Activated T-cell treated with anti-CD3 and anti-CD28 coated beads, Interleukin-2, amount 50 U/mL, for 24 hours (primary cell): ENCODE measurements at regions not wholly inside any gene's neighbourhood (a gene's known extent, or its start where the extent isn't known, plus 50 kb on each side); places are given as distances from the start of the nearest gene placed in this dataset.
"Not testable (repeated sequence)": the region's sequence is repeated elsewhere in the genome, so short reads cannot be mapped to it uniquely, and the experiment has no call there.

Experiments
- DNase-seq: peaks from one replicate; pipeline ENCODE4 v3.0.0-alpha.2; 2020
- H3K27ac Mint-ChIP-seq: 2 replicates; pipeline ENCODE4 v1.8.0; 2020; ENCODE audit warnings: mild to moderate bottlenecking, mixed read lengths
- H3K27me3 Mint-ChIP-seq: 2 replicates; pipeline ENCODE4 v1.8.0; 2020; ENCODE audit warnings: mixed read lengths
- H3K36me3 Mint-ChIP-seq: 2 replicates; pipeline ENCODE4 v1.8.0; 2020; ENCODE audit warnings: low read depth, mixed read lengths
- H3K4me1 Mint-ChIP-seq: 2 replicates; pipeline ENCODE4 v1.8.0; 2020; ENCODE audit warnings: low read depth, mixed read lengths
- H3K4me3 Mint-ChIP-seq: 2 replicates; pipeline ENCODE4 v1.8.0; 2020; ENCODE audit warnings: mild to moderate bottlenecking, moderate library complexity, mixed read lengths
- H3K9me3 Mint-ChIP-seq: 2 replicates; pipeline ENCODE4 v1.8.0; 2020; ENCODE audit warnings: mixed read lengths

DNA sequence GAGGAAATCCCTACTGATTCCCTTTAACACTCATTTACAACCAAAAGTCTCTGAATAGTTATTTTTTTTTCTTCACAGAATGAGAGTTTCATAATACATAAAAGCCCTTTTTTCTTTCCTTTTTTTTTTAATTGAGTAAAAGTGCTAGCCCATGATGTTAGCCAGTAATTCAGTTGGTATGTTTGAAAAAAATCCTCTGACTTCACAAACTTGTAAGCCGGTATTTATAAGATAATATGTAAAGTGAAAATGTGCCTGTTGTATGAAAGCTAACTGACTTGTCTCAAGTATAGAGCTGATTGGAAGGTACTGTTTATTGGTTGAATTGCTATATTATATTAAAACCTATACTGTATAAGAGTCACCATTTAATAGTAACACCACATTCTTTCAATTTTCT, 70.2 kb upstream of the NEIL3 start:
- no peak overlapping the region for H3K27ac Mint-ChIP-seq
- no peaks in the 10 kb centered on the region for H3K36me3 Mint-ChIP-seq
- no peaks in the 10 kb centered on the region for H3K4me1 Mint-ChIP-seq
- H3K27me3 Mint-ChIP-seq, result no peaks in the 10 kb centered on the region
- no peak overlapping the region for H3K4me3 Mint-ChIP-seq
- DNase-seq, result no peak
- no peaks in the 10 kb centered on the region for H3K9me3 Mint-ChIP-seq

DNA sequence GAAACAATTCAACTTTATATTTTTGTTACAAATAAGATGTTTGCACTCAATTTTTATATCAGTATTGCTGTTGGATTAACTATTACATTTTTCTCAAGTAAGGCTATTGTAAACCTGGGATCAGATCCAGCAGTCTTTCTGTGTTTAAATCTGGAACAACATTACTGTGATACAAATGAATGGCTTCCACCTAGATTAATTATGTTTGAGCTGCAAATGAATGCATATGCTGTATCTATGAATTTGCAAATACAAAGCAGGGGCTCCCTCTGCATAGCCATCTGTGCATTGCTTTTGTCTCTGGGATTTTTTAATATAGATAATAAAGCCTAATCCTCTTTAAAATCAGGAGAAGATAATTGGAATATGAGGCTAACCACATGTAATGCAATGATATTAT, 69.8 kb upstream of the NEIL3 start:
- no peak for DNase-seq
- no peaks in the 10 kb centered on the region for H3K36me3 Mint-ChIP-seq
- no peaks in the 10 kb centered on the region for H3K9me3 Mint-ChIP-seq
- no peak overlapping the region for H3K4me3 Mint-ChIP-seq
- H3K4me1 Mint-ChIP-seq, result no peaks in the 10 kb centered on the region
- H3K27ac Mint-ChIP-seq, result no peak overlapping the region
- no peaks in the 10 kb centered on the region for H3K27me3 Mint-ChIP-seq

DNA sequence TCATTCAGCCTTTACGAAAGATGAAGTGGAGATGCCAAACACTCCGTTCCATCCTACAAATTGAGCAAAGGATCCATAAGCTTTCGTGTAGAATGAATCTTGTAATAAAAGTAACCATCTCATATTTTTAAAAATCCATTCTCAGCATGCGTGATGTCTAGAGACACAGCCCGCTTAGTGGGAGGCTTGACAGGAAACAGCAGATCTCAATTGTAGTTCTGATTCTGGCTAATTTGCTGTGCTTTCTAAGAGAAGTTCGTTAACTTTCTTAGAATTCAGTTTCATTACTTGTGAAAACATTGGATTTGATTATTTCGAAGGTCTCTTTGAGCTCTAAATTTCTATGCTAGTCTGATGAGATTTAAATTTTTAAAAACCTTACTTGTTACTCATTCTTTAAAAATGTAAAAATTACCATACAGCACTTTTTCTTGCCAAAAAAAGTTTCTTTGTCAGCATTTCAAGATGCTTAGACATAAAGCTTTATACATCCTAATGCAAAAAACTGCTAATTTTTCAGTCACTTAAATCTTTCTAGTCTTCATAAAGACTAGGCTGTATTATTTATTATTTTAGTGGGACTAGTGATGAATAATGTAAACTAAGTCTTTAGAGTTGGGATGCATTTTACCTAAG, 66.9 kb upstream of the NEIL3 start:
- Mint-ChIP-seq H3K4me3 (no peak overlapping the region), H3K4me1 (no peaks in the 10 kb centered on the region), H3K36me3 (no peaks in the 10 kb centered on the region), H3K27ac (no peak overlapping the region), H3K27me3 (no peaks in the 10 kb centered on the region), H3K9me3 (no peaks in the 10 kb centered on the region)
- no peak for DNase-seq

GRCh38 chr4:177246641-177247584, 62.8 kb upstream of the NEIL3 start:
- H3K27me3 Mint-ChIP-seq, result peaks cover 14% of the 10 kb centered on the region
- H3K4me1 Mint-ChIP-seq, result peaks cover 10% of the 10 kb centered on the region
- no peak overlapping the region for H3K4me3 Mint-ChIP-seq
- DNase-seq, result no peak
- no peaks in the 10 kb centered on the region for H3K36me3 Mint-ChIP-seq
- no peaks in the 10 kb centered on the region for H3K9me3 Mint-ChIP-seq
- H3K27ac Mint-ChIP-seq, result no peak overlapping the region

- H3K36me3 Mint-ChIP-seq, result no peaks in the 10 kb centered on the region
- H3K4me3 Mint-ChIP-seq, result no peak overlapping the region
- peak; percentile 80 for DNase-seq
- H3K27ac Mint-ChIP-seq, result no peak overlapping the region
- peaks cover 14% of the 10 kb centered on the region for H3K27me3 Mint-ChIP-seq
- no peaks in the 10 kb centered on the region for H3K9me3 Mint-ChIP-seq
- peaks cover 10% of the 10 kb centered on the region for H3K4me1 Mint-ChIP-seq
Observed at GRCh38 chr4:177250056-177250696, 59.5 kb upstream of the NEIL3 start.

DNA sequence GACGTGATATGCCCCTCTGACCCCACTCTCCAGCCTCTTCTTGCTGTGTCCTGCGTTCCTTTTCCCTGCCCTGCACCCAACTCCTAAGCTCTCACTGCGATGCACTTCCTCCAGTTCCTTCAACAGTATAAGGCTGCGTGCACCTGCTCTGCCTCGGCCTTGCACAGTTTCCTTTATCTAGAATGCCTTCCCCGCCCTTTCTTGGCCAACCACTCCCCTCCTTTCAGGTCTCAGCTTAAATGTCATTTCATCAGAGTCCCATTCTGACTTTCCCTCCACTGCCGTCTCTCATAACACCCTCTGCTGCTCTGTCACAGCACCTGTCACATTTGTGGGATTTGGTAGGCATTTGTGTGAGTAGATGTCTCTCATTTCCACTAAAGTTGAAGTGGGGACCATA, 58.4 kb upstream of the NEIL3 start:
- H3K4me3 Mint-ChIP-seq, result no peak overlapping the region
- no peak overlapping the region for H3K27ac Mint-ChIP-seq
- peaks cover 10% of the 10 kb centered on the region for H3K4me1 Mint-ChIP-seq
- no peaks in the 10 kb centered on the region for H3K36me3 Mint-ChIP-seq
- peaks cover 14% of the 10 kb centered on the region for H3K27me3 Mint-ChIP-seq
- H3K9me3 Mint-ChIP-seq, result no peaks in the 10 kb centered on the region
- no peak for DNase-seq

GRCh38 chr4:177255359-177255758, 54.3 kb upstream of the NEIL3 start:
- H3K27me3 Mint-ChIP-seq, result peaks cover 5% of the 10 kb centered on the region
- peaks cover 5% of the 10 kb centered on the region for H3K4me1 Mint-ChIP-seq
- no peaks in the 10 kb centered on the region for H3K36me3 Mint-ChIP-seq
- H3K27ac Mint-ChIP-seq, result no peak overlapping the region
- no peak for DNase-seq
- no peaks in the 10 kb centered on the region for H3K9me3 Mint-ChIP-seq
- no peak overlapping the region for H3K4me3 Mint-ChIP-seq

- no peak for DNase-seq
- Mint-ChIP-seq H3K4me1 (no peaks in the 10 kb centered on the region), H3K4me3 (no peak overlapping the region), H3K9me3 (no peaks in the 10 kb centered on the region), H3K27me3 (peaks cover 8% of the 10 kb centered on the region), H3K27ac (no peak overlapping the region), H3K36me3 (no peaks in the 10 kb centered on the region)
Observed at GRCh38 chr4:177256950-177257349, 52.7 kb upstream of the NEIL3 start.

GRCh38 chr4:177259466-177259865, 50.2 kb upstream of the NEIL3 start:
- not testable (repeated sequence) for H3K4me3 Mint-ChIP-seq, H3K27ac Mint-ChIP-seq

More at GRCh38 chr4:177259466-177259865, 50.2 kb upstream of the NEIL3 start:
- not testable (repeated sequence) for H3K4me1 Mint-ChIP-seq, H3K27me3 Mint-ChIP-seq, H3K36me3 Mint-ChIP-seq, H3K9me3 Mint-ChIP-seq, DNase-seq
